Karpas-422 (cell line): ENCODE measurements at regions not wholly inside any gene's neighbourhood (a gene's known extent, or its start where the extent isn't known, plus 50 kb on each side); places are given as distances from the start of the nearest gene placed in this dataset.

Experiments
- DNase-seq: peaks from one replicate; pipeline ENCODE4 v3.0.0-alpha.2; 2015
- H2AFZ ChIP-seq: fragments of 200-600 bp; sonication (generic); 2 replicates; pipeline ENCODE4 v1.6.1; 2014; ENCODE audit warnings: antibody characterized with exemption, low read length, mixed read lengths
- H3K27ac ChIP-seq: fragments of 200-600 bp; sonication (generic); 2 replicates; pipeline ENCODE4 v1.5.1; 2014; ENCODE audit warnings: mild to moderate bottlenecking, low read length, moderate library complexity
- H3K27me3 ChIP-seq: fragments of 200-600 bp; sonication (generic); 2 replicates; pipeline ENCODE4 v1.6.1; 2014; ENCODE audit warnings: low read length, mixed read lengths
- H3K36me3 ChIP-seq: fragments of 200-600 bp; sonication (generic); 2 replicates; pipeline ENCODE4 v1.6.1; 2014; ENCODE audit warnings: low read length, mixed read lengths; ENCODE audit not compliant: insufficient read depth
- H3K4me1 ChIP-seq: fragments of 200-600 bp; sonication (generic); 2 replicates; pipeline ENCODE4 v1.6.1; 2014; ENCODE audit warnings: mild to moderate bottlenecking, low read length, mixed read lengths
- H3K4me2 ChIP-seq: fragments of 200-600 bp; sonication (generic); 2 replicates; pipeline ENCODE4 v1.6.1; 2014; ENCODE audit warnings: low read length, low read depth, mild to moderate bottlenecking; ENCODE audit not compliant: poor library complexity, severe bottlenecking
- H3K4me3 ChIP-seq: fragments of 200-600 bp; sonication (generic); 2 replicates; pipeline ENCODE4 v1.5.1; 2014; ENCODE audit warnings: mild to moderate bottlenecking, antibody characterized with exemption, low read length, mixed read lengths
- H3K79me2 ChIP-seq: fragments of 200-600 bp; sonication (generic); 2 replicates; pipeline ENCODE4 v1.6.1; 2014; ENCODE audit warnings: mild to moderate bottlenecking, low read length, mixed read lengths
- H3K9ac ChIP-seq: fragments of 200-600 bp; sonication (generic); 2 replicates; pipeline ENCODE4 v1.6.0; 2014; ENCODE audit warnings: low read length
- H3K9me2 ChIP-seq: fragments of 200-600 bp; sonication (generic), shearing (Covaris generic); replicated peaks from 2 replicates; pipeline ENCODE4 v1.6.0; 2014; ENCODE audit warnings: mild to moderate bottlenecking, low read length, moderate library complexity; ENCODE audit not compliant: insufficient read depth
- H3K9me3 ChIP-seq: fragments of 300-700, 200-600 bp; sonication (generic); 2 replicates; pipeline ENCODE4 v1.6.1; 2014; ENCODE audit warnings: low read length, mixed read lengths
- H4K20me1 ChIP-seq: fragments of 200-600 bp; sonication (generic); 2 replicates; pipeline ENCODE4 v1.6.1; 2014; ENCODE audit warnings: mild to moderate bottlenecking, antibody characterized with exemption, low read length, low read depth; ENCODE audit not compliant: insufficient read depth

DNA sequence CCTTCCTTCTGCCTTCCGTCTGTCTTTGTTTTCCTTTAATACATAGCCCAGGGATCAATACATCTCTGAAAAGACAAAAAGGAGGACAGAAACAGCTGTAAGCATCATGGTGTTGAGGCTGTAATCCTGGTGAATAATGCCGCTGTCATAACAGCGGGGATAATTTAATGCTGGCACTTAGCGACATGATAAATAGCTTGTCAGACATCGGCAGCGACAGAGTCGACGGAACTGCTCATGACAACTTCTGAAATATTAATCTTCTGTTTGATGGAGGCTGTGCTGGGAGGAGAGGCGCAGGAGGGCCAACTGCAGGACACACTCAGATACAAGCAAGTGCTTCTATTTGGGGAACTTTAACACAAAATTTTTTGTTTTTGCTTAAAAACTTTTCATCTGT, 602.2 kb downstream of the GALR1 start:
- no peak overlapping the region for H3K4me2 ChIP-seq

DNA sequence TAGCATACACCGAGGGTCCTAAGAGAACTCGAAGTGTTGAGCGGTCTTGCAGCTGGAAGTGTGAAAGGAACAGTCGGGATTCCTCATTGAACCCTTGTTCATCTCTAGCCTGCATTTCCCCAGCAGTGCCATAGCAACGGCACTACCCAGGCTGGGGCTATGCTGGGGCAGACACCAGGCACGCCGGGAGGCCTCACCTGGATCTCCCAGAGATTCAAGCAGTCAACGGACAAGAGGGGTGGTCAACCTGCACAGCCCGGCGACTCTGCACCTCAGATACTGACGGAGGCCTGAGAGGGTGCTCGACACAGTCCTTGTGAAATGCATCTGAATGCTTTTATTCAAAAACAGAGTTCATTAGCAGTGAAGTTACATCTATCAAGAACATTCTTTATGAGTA, 604.2 kb downstream of the GALR1 start:
- Histone ChIP-seq H2AFZ (no peak overlapping the region), H3K9me2 (no peaks in the 10 kb centered on the region)

More for the DNA sequence above, 602.2 kb downstream of the GALR1 start:
- Histone ChIP-seq H2AFZ (no peak overlapping the region), H3K9me3 (no peaks in the 10 kb centered on the region), H3K4me3 (no peak overlapping the region), H3K4me1 (no peaks in the 10 kb centered on the region), H3K9ac (no peak overlapping the region), H3K27ac (no peak overlapping the region), H3K79me2 (no peaks in the 10 kb centered on the region), H4K20me1 (no peaks in the 10 kb centered on the region), H3K27me3 (no peaks in the 10 kb centered on the region), H3K36me3 (no peaks in the 10 kb centered on the region), H3K9me2 (no peaks in the 10 kb centered on the region)
- DNase-seq = no peak

DNA sequence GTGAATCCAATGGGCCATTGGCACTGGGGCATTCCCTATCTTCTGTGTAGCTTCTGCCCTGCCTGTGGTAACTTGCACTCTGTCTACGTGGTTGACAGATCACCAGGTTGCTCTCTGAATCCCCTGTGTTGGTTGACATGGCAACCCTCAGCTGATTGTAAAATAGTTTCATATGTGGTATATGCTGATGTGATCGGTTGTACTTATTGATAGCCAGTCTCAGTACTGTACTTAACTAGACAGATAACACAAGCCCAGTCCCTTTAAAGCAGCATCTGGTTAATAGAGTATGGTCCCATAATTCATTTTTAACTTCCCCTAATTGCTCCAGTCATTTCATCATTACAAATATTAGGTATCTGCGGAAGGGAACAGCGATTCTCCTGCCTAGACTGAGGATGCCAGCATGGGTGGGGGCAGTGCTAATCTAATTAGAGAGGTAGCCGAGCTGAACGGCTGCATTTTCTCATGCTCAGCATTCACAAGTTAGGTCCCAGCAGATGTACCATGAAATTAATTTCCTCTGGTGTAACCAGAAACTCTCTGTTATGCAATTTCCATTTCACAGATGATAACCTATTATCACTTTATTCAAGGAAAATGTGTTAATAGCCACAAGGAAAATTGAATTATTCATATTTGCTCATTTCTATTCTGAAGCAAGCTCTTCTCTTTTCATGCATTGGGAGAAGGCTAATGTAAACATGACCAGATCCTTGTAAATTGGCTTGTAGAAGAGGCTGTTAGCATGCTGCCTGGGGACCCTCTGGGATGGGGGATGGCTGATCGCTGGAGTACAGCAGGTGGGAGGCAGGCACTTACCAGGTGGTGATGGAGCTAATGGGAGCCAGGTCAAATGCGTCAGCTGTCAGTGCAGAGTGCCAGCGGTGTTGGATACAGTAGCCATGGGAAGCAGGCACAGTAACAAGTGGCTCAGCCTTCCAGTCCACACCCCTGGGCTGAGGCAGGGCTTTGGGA, 608.3 kb downstream of the GALR1 start:
- H3K27me3 ChIP-seq = no peaks in the 10 kb centered on the region
- H4K20me1 ChIP-seq = no peaks in the 10 kb centered on the region
- no peak for DNase-seq
- H3K4me2 ChIP-seq = no peak overlapping the region
- H3K27ac ChIP-seq = no peak overlapping the region
- H3K4me3 ChIP-seq = no peak overlapping the region
- H2AFZ ChIP-seq = no peak overlapping the region
- H3K9me2 ChIP-seq = no peaks in the 10 kb centered on the region
- H3K9me3 ChIP-seq = no peaks in the 10 kb centered on the region
- no peaks in the 10 kb centered on the region for H3K79me2 ChIP-seq
- no peaks in the 10 kb centered on the region for H3K36me3 ChIP-seq
- H3K9ac ChIP-seq = no peak overlapping the region
- H3K4me1 ChIP-seq = no peaks in the 10 kb centered on the region

More for the DNA sequence above, 604.2 kb downstream of the GALR1 start:
- Histone ChIP-seq H3K4me3 (no peak overlapping the region), H3K27ac (no peak overlapping the region), H3K4me2 (no peak overlapping the region), H3K9ac (no peak overlapping the region), H3K4me1 (no peaks in the 10 kb centered on the region), H4K20me1 (no peaks in the 10 kb centered on the region), H3K36me3 (no peaks in the 10 kb centered on the region), H3K79me2 (no peaks in the 10 kb centered on the region), H3K27me3 (no peaks in the 10 kb centered on the region), H3K9me3 (no peaks in the 10 kb centered on the region)
- no peak for DNase-seq

- no peak for DNase-seq
- Histone ChIP-seq H3K79me2 (no peaks in the 10 kb centered on the region), H3K27ac (no peak overlapping the region)
Measured at GRCh38 chr18:77859634-77860033, 610.0 kb downstream of the GALR1 start.

DNA sequence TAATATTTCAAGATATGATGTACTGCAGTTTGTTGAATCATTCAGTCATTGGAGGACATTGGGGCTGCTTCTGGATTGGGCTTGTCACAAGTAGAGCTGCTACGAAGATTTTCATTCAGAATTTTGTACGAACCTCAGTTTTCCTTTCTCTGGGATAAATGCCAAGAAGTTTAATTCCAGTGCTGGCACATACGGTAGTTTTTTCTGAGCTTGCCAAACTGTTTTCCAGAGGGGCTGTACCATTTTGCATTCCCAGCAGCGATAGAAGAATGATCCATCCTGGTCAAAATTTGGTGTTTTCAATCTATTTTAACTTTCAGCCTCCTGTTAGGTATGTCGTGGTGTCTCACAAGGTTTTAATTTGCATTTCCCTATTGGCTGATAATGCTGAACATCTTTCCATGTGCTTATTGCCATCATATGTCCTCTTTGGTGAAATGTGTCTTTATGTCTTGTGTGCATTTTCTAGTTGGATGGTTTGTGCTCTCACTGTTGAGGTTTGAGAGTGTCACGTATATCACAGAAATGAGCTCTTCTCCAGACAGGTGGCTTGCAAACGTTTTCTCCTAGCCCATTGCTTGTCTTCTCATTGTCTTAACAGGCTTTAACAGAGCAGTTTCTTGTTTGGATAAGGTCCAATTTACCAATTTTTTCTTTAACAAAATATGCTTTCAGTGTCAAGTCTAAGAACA, 612.6 kb downstream of the GALR1 start:
- Histone ChIP-seq H2AFZ (no peak overlapping the region), H3K27ac (no peak overlapping the region), H3K4me1 (no peaks in the 10 kb centered on the region), H3K79me2 (no peaks in the 10 kb centered on the region), H3K9me2 (no peaks in the 10 kb centered on the region), H3K4me2 (no peak overlapping the region), H3K9me3 (no peaks in the 10 kb centered on the region), H4K20me1 (no peaks in the 10 kb centered on the region), H3K4me3 (no peak overlapping the region), H3K36me3 (no peaks in the 10 kb centered on the region), H3K9ac (no peak overlapping the region), H3K27me3 (no peaks in the 10 kb centered on the region)
- no peak for DNase-seq

More at GRCh38 chr18:77859634-77860033, 610.0 kb downstream of the GALR1 start:
- Histone ChIP-seq H3K9me2 (no peaks in the 10 kb centered on the region), H3K9me3 (no peaks in the 10 kb centered on the region), H3K9ac (no peak overlapping the region), H3K36me3 (no peaks in the 10 kb centered on the region), H3K27me3 (no peaks in the 10 kb centered on the region), H3K4me1 (no peaks in the 10 kb centered on the region), H4K20me1 (no peaks in the 10 kb centered on the region), H3K4me3 (no peak overlapping the region), H3K4me2 (no peak overlapping the region), H2AFZ (no peak overlapping the region)

DNA sequence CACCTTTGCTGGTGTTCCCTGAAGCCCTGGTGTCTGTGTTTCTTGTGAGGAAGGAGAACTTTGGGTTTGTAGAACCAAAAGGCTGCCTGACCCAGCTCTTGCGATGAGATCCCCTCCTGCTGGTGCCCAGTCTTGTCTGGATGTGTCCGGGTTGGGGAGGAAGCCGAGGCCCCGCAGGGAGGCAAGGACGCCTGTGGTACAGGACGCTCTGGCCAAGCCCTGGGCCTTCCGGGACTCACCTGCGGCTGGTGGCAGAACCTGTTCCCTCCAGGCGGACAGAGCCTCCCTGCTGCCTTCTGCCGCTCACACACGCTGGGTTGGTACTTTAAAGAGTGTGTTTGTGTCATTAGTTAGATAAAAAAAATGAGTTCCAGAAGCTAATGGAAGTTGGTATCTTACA, 616.2 kb downstream of the GALR1 start:
- H3K4me3 ChIP-seq = no peak overlapping the region
- no peak overlapping the region for H2AFZ ChIP-seq
- no peaks in the 10 kb centered on the region for H3K9me3 ChIP-seq
- H3K4me1 ChIP-seq = no peaks in the 10 kb centered on the region
- H3K36me3 ChIP-seq = no peaks in the 10 kb centered on the region
- H3K9ac ChIP-seq = no peak overlapping the region
- H4K20me1 ChIP-seq = no peaks in the 10 kb centered on the region
- no peaks in the 10 kb centered on the region for H3K27me3 ChIP-seq
- no peaks in the 10 kb centered on the region for H3K79me2 ChIP-seq
- no peaks in the 10 kb centered on the region for H3K9me2 ChIP-seq
- DNase-seq = no peak
- no peak overlapping the region for H3K4me2 ChIP-seq
- no peak overlapping the region for H3K27ac ChIP-seq

GRCh38 chr18:77866351-77866750, 616.7 kb downstream of the GALR1 start:
- Histone ChIP-seq H3K79me2 (no peaks in the 10 kb centered on the region), H3K4me3 (no peak overlapping the region), H3K9me3 (no peaks in the 10 kb centered on the region), H3K4me2 (no peak overlapping the region), H3K9ac (no peak overlapping the region), H2AFZ (no peak overlapping the region), H3K36me3 (no peaks in the 10 kb centered on the region), H4K20me1 (no peaks in the 10 kb centered on the region), H3K27me3 (no peaks in the 10 kb centered on the region), H3K27ac (no peak overlapping the region), H3K9me2 (no peaks in the 10 kb centered on the region), H3K4me1 (no peaks in the 10 kb centered on the region)
- peak; percentile 56 for DNase-seq

- H4K20me1 ChIP-seq = no peaks in the 10 kb centered on the region
Measured at GRCh38 chr18:77870199-77870598, 620.6 kb downstream of the GALR1 start.

More at GRCh38 chr18:77870199-77870598, 620.6 kb downstream of the GALR1 start:
- H3K4me3 ChIP-seq = no peak overlapping the region
- H3K79me2 ChIP-seq = no peaks in the 10 kb centered on the region
- H3K9me3 ChIP-seq = no peaks in the 10 kb centered on the region
- no peaks in the 10 kb centered on the region for H3K4me1 ChIP-seq
- H3K27ac ChIP-seq = no peak overlapping the region
- no peaks in the 10 kb centered on the region for H3K36me3 ChIP-seq
- 0 out of 2 replicates have a peak, but pooled peaks cover 3% of the 10 kb centered on the region for H3K27me3 ChIP-seq
- no peak overlapping the region for H3K9ac ChIP-seq
- H2AFZ ChIP-seq = no peak overlapping the region
- no peak overlapping the region for H3K4me2 ChIP-seq
- DNase-seq = no peak
- no peaks in the 10 kb centered on the region for H3K9me2 ChIP-seq
